HPDE6-E6E7 (cell line): ENCODE measurements at regions not wholly inside any gene's neighbourhood (a gene's known extent, or its start where the extent isn't known, plus 50 kb on each side); places are given as distances from the start of the nearest gene placed in this dataset.
"Not testable (repeated sequence)": the region's sequence is repeated elsewhere in the genome, so short reads cannot be mapped to it uniquely, and the experiment has no call there.

Source experiments
- DNase-seq: peaks from one replicate; pipeline ENCODE4 v3.0.0; 2011; ENCODE audit warnings: missing footprints; ENCODE audit errors: extremely low spot score

GRCh38 chr3:14057701-14058100, 67.0 kb downstream of the CHCHD4 start:
- no peak for DNase-seq

GRCh38 chr3:14047841-14048240, 76.8 kb downstream of the CHCHD4 start:
- no peak for DNase-seq

DNA sequence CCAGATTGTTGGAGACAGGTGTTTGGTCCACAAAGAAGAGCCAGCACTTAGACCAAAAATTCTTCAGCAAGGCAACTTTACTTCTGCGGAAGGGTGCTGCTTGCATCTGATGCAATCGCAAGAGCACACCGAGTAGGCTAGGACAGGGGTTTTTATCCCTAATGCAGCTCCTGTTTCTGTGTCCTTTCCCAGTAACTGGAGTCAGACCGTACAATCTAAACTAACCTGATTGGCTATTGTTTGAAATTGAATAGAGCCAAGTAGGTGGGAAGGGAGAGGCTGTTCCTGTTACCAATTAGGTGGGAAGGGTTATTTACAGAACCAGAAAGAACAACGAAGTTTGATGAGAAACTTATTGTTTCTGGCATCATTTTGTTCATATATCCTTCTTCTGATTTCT, 77.6 kb downstream of the CHCHD4 start:
- DNase-seq, result no peak

- DNase-seq, result no peak
Measured at GRCh38 chr3:14042680-14043079, 82.0 kb downstream of the CHCHD4 start.

GRCh38 chr3:14039149-14039548, 85.5 kb downstream of the CHCHD4 start:
- no peak for DNase-seq

- no peak for DNase-seq
Measured at GRCh38 chr3:14037211-14037610, 87.5 kb downstream of the CHCHD4 start.

DNA sequence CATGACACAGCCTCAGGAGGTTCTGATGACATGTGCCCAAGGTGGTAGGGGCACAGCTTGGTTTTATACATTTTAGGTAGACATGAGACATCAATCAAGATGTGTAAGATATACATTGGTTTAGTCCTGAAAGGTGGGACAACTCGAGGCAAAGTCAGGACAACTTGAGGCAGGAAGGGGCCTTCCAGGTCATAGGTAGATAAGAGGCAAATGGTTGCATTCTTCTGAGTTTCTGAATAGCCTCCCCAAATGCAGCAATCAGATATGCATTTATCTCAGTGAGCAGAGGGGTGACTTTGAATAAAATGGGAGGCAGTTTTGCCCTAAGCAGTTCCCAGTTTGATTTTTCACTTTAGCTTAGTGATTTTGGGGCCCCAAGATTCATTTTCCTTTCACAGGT, 91.6 kb downstream of the CHCHD4 start:
- no peak for DNase-seq

- DNase-seq, result no peak
Measured at GRCh38 chr3:14031271-14031670, 93.4 kb downstream of the CHCHD4 start.

DNA sequence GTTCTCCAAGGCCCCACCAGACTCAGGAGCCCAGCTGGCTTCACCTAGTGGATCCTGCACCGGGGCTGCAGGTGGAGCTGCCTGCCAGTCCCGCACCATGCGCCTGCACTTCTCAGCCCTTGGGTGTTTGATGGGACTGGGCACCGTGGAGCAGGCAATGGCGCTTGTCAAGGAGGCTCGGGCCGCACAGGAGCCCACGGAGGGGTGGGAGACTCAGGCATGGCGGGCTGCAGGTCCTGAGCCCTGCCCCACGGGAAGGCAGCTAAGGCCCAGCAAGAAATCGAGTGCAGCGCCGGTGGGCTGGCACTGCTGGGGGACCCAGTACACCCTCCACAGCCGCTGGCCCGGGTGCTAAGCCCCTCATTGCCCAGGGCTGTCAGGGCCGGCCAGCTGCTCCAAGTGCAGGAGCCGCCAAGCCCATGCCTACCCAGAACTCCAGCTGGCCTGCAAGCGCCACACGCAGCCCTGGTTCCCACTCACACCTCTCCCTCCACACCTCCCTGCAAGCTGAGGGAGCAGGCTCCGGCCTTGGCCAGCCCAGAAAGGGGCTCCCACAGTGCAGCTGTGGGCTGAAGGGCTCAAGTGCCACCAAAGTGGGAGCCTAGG, 95.2 kb downstream of the CHCHD4 start:
- DNase-seq, result not testable (repeated sequence)

DNA sequence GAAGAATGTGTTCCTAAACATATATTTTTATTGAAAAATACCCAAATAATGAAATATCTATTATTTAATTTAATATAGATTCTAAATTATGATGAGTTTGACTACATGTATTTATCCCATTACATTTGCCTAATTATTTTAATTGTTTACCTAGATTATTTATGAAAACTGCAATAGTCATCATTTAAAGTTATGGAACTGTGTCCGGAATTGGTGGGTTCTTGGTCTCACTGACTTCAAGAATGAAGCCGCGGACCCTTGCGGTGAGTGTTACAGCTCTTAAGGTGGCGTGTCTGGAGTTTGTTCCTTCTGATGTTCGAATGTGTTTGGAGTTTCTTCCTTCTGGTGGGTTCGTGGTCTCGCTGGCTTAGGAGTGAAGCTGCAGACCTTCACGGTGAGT, 96.5 kb downstream of the CHCHD4 start:
- DNase-seq, result not testable (repeated sequence)

DNA sequence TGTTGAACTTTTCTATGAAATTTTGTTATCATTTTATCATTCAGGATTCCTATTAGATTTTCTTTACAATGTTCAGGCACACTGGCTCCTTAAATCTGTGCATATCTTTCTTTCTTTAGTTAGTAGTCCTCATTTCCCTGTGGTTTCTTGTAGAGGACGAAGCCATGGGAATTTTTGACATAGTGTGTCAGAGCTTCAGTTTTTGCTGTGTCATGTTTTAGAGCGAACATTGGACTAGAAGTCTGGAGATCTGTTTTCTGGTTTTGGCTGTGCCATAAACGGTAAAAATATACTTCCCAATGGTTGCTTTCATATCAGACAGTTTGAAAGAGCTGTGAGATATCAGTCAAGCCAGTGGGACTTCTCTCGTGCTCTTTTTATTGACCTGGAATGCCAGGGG, 105.2 kb downstream of the CHCHD4 start:
- no peak for DNase-seq

- peak; percentile 0 for DNase-seq
Measured at GRCh38 chr3:14016900-14017475, 107.7 kb downstream of the CHCHD4 start.

GRCh38 chr3:14007006-14007405, 117.7 kb downstream of the CHCHD4 start:
- no peak for DNase-seq

GRCh38 chr3:14001136-14001535, 121.3 kb upstream of the WNT7A start:
- DNase-seq, result peak; percentile 5

DNA sequence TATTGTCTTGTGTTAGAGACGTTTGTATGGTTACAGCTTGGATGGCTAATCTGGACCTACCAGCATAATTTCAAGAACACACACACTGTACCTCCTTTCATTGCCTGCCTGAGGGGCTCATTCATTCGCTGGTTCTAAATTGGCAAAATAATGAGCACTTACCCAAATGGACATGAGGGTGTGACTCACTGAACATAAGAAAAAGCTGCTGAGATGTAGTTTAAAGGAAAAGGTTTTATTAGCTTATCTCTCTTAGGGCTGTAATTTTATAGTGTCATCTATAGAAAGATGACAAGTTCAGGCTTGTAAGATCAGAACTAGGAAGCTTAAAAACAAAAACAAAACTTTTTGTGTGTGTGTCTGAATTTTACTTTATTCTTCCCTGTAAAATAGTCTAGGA, 120.7 kb upstream of the WNT7A start:
- DNase-seq, result peak; percentile 8

- no peak for DNase-seq
Measured at GRCh38 chr3:13998831-13999230, 119.0 kb upstream of the WNT7A start.

- not testable (repeated sequence) for DNase-seq
Measured at GRCh38 chr3:13995216-13995615, 115.3 kb upstream of the WNT7A start.

DNA sequence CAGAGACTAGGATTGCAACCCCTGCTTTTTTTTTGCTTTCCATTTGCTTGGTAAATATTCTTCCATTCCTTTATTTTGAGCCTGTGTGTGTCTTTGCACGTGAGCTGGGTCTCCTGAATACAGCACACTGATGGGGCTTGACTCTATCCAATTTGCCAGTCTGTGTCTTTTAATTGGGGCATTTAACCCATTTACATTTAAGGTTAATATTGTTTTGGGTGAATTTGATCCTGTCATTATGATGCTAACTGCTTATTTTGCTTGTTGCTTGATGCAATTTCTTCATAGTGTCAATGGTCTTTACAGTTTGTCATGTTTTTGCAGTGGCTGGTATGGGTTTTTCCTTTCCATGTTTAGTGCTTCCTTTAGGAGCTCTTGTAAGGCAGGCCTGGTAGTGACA, 109.1 kb upstream of the WNT7A start:
- DNase-seq, result not testable (repeated sequence)

- no peak for DNase-seq
Measured at GRCh38 chr3:13976469-13976868, 96.6 kb upstream of the WNT7A start.

DNA sequence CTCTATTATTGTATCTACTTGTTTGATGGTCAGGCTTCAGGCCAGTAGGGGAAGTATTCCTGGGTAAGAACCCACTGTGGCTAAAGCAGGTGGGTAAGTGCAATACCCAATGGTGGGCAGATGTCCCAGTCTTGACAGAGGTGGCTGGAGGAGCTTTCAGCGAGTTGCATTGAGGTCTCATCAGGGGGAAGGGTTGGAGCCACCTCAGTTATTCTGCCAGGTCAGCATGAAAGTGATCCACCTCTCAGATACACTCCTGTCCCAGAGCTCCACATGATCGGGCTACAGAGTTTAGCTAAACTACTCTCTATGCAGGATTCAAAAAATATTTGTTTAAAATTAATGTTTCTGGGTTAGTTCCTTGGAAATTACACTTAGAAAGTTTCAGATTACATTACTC, 95.8 kb upstream of the WNT7A start:
- DNase-seq, result no peak

GRCh38 chr3:13972679-13973379, 93.0 kb upstream of the WNT7A start:
- no peak for DNase-seq

DNA sequence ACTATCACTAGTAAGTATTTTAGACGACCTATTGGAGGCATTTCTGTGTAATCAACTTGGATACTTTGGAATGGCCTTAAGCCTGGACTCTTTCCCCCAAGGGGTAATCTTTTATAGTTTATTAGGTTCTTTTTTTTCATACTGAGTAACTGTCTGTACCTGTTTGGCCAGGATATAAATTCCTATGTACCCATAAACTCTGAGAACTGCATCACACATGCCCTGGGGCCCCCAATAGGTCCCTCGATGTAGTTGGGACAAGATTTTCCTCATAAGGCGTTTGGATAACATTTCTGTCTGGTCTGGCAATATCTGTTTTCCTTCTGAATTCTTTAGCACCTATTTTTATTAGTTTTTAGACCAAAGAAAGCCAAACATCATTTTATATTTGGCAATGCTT, 86.4 kb upstream of the WNT7A start:
- DNase-seq, result no peak

DNA sequence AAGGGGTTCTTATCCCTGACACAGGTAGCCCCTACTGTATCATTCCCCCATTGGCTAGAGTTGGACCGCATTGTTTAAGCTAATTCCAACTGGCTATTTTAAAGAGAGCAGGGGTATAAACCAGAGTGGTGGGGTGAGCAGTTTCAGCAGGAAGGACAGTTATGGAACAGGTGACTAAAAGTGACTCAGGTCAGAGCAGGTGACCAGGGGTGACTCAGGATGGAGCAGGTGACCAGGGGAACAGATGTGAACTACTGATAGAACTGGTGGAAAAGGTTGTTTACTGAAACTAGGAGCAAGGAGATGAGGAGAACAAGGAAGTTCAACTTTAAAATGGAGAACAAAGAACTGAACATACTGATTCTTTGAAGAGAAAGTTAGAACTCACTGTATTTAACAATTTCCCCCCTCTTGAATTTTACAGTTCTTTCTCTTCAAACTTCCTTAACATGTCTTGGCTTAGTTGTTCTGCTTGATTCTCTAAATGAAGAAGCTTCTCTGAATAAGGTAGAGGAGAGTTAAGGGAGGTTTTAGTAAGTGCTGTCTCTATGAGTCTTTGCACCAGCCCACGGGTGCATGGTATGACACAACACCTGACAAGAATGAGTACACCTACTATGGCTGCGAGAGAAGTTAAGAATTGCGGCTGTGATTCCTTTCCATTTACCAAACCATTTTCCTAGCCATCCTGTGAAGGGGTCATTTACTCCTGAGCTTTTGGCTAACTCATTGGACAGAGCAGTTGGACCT, 83.4 kb upstream of the WNT7A start:
- DNase-seq, result no peak
